B cell (primary cell): ENCODE measurements at regions not wholly inside any gene's neighbourhood (a gene's known extent, or its start where the extent isn't known, plus 50 kb on each side); places are given as distances from the start of the nearest gene placed in this dataset.

Source experiments
- CTCF ChIP-seq: fragments of 200-600 bp; IDR thresholded peaks from one replicate; pipeline ENCODE4 v1.8.0; 2022; ENCODE audit warnings: antibody characterized with exemption, mild to moderate bottlenecking
- EZH2 ChIP-seq: IDR thresholded peaks from 2 replicates; pipeline ENCODE4 v1.6.1; 2012; ENCODE audit warnings: borderline replicate concordance, low read depth, mild to moderate bottlenecking, moderate library complexity, low read length; ENCODE audit not compliant: insufficient read depth, poor library complexity, severe bottlenecking

GRCh38 chr16:51651061-51651466, 500.0 kb upstream of the SALL1 start:
- TF ChIP-seq CTCF, result no peak
- TF ChIP-seq EZH2, result no peak
